SK-N-SH (cell line): ENCODE measurements at regions not wholly inside any gene's neighbourhood (a gene's known extent, or its start where the extent isn't known, plus 50 kb on each side); places are given as distances from the start of the nearest gene placed in this dataset.

Experiments used
- EZH2phosphoT487 ChIP-seq: fragments of 200-600 bp; sonication (generic); IDR thresholded peaks from 2 replicates; pipeline ENCODE4 v1.6.1; 2017; ENCODE audit warnings: low read depth, mixed run types, mild to moderate bottlenecking, antibody characterized with exemption, moderate library complexity, borderline replicate concordance
- IRF3 ChIP-seq: fragments of 150-350 bp; IDR thresholded peaks from 2 replicates; pipeline ENCODE4 v1.6.1; 2016; ENCODE audit warnings: mild to moderate bottlenecking, low read depth, low read length
- JUND ChIP-seq: IDR thresholded peaks from 2 replicates; pipeline ENCODE4 v1.4.0; 2012
- MXI1 ChIP-seq: IDR thresholded peaks from 2 replicates; pipeline ENCODE4 v1.6.1; 2012; ENCODE audit warnings: mild to moderate bottlenecking, low read depth, low read length, improper control_type of control experiment
- RFX5 ChIP-seq: IDR thresholded peaks from 2 replicates; pipeline ENCODE4 v1.6.1; 2012; ENCODE audit warnings: mild to moderate bottlenecking, improper control_type of control experiment, low read length
- SIN3A ChIP-seq: IDR thresholded peaks from 2 replicates; pipeline ENCODE4 v1.6.1; 2012; ENCODE audit warnings: low read depth, mild to moderate bottlenecking, low read length, moderate library complexity, borderline replicate concordance
- TF ChIP-seq, protein P1 (sequence below): fragments of 200-600 bp; sonication (generic); IDR thresholded peaks from 2 replicates; pipeline ENCODE4 v1.6.1; 2017; ENCODE audit warnings: antibody characterized with exemption, mild to moderate bottlenecking, moderate library complexity

DNA sequence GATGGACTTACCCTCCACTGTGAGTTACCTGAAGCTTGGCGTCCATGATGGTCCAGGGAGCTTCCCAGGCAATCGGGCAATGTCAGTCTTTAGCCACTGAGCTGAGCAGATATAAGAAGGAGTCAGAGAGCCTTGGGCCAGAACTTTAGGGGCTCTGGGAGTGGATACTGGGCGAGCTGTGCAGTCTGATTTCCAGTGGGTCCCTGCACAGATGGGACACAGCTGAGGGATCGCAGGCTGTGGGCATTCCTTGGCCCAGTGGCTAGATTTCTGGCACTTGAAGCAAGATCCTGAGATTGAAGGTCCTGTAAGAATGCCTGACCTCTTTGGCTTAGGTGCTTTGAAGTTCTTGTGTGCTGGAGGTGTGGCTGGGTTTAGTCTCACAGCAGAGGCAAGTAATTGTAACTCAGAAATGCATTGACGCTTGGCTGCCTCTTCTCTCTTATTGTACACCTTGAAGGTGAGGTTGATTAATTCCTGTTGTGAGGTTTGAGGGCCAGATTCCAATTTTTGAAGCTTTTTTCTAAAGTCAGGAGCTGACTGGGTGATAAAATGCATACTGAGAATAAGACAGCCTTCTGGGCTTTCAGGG lies 2283.8 kb downstream of the TP53TG3F start:
- TF ChIP-seq EZH2phosphoT487 (no peak), RFX5 (no peak), JUND (no peak), MXI1 (no peak), SIN3A (no peak), IRF3 (no peak)
- TF ChIP-seq, protein P1, sequence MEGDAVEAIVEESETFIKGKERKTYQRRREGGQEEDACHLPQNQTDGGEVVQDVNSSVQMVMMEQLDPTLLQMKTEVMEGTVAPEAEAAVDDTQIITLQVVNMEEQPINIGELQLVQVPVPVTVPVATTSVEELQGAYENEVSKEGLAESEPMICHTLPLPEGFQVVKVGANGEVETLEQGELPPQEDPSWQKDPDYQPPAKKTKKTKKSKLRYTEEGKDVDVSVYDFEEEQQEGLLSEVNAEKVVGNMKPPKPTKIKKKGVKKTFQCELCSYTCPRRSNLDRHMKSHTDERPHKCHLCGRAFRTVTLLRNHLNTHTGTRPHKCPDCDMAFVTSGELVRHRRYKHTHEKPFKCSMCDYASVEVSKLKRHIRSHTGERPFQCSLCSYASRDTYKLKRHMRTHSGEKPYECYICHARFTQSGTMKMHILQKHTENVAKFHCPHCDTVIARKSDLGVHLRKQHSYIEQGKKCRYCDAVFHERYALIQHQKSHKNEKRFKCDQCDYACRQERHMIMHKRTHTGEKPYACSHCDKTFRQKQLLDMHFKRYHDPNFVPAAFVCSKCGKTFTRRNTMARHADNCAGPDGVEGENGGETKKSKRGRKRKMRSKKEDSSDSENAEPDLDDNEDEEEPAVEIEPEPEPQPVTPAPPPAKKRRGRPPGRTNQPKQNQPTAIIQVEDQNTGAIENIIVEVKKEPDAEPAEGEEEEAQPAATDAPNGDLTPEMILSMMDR = no peak
